Activated CD8-positive, alpha-beta memory T cell treated with anti-CD3 and anti-CD28 coated beads for 4 hours (primary cell): ENCODE measurements at regions not wholly inside any gene's neighbourhood (a gene's known extent, or its start where the extent isn't known, plus 50 kb on each side); places are given as distances from the start of the nearest gene placed in this dataset.
A peak's percentile ranks its signal among the peaks of the same experiment; 100 is the strongest.
"Not testable (repeated sequence)": the region's sequence is repeated elsewhere in the genome, so short reads cannot be mapped to it uniquely, and the experiment has no call there.

Source experiments
- DNase-seq, 2 donors: peaks; one replicate each; pipeline ENCODE4 v3.0.0-alpha.2; 2020; ENCODE audit warnings: low read depth in 2 of 2

DNA sequence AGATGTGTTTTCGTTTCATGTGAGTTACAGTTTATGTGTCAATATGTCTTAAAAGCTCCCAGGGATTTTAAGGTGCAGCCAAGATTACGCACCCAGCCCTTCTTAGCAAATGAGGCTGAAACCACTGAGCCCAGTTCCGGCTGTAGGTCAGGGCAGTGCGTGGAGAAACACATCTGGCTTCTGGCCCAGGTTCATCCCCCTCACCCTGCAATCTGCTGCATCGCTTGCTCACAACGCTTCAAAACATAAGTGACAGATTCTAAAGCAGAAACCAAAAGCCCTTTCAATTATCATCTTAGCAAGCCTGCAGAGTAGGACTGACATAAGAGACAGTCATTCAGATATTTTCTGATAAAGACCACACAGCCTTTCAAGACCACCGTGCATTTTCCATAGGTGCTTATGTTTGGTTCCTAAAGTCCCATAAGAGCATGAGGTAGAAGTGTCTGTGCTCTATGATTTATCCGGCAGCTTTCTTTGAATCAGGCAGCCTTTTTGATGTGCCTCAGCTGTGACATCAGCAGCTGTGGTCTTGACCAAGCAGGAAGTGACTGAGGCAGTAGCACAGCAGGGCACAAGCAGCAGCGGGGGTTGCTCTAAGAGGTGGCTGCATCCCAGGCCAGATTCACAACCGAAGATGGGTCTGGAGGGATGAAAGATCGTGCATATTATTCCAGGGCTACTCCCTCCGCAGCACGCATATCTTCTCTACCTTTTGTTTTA is 72.1 kb upstream of the LYZL2 start:
- peak; percentile 32 to 42 for DNase-seq

DNA sequence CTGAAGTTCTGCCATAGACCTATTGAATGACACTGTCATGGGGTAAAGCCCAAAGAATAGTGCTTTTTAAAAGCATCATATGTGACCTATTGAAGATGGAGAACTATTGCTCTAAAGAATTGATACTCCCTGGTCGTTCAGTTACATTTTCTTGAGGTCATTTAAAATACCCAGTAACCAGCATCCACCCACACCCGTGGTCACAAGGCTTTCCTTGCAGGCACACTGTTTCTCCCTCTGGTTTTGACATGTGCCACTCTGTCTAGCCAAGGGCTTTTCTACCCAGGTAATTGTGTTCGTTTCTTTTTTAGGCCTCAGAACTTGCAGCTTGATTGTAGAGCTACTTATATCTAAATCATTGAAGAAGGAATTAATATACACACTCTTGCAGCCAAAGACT is 68.3 kb upstream of the LYZL2 start:
- no peak for DNase-seq

DNA sequence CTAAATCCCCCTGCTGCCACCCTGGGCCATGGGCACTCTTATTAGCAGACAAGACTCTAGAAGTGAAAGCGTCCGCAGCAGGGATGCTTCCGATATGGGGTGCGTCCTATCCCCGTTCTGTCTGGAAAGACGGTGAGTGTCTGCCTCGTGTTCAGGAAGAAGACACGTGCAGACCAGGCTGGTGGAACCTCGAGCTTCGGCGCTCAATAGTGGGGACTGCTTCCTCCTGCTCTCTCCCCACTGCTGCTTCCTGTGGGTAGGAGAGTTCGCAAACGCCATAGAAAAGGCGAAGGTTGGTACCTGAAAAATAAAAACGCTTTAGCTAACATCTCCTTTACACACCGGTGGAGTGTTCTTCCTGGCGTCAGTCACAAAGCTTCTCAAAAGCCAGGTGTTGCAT is 67.7 kb upstream of the LYZL2 start:
- DNase-seq: not testable (repeated sequence)

DNA sequence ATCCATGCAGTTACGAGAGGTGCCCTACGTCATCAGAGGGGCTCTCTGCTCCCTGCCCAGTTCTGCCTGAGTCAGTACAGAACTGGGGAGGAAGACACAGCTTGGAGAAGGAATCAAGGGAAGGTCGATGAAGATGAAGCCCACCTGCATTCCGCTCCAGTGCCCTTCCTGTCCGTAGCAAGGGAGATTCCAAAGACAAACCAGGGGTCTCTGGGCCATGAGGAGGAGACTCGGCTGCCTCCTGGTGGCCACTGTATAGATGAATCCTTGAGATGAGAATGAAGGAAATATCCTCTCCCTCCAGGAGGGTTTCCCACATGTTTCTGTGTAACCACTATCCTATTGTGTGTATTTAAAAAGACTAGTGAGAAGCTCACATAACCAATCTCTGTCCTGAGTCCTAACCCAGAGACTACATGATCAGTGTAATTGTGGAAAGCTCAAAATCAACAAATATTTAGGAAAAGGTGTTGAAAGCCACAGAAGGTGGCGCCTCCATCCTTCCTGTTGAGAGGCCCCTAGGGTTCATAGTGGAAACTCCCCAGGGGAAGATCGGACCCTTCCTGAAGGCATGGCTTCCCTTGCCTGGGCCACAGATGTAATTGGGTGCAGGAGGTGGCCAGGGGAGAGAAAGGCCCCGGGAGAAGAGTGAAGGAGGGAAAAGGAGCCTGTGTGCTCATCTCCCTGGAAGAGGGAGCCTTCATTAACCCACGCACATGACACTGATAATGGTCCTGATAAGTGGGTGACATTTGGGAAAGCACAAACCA is 67.0 kb upstream of the LYZL2 start:
- not testable (repeated sequence) for DNase-seq

DNA sequence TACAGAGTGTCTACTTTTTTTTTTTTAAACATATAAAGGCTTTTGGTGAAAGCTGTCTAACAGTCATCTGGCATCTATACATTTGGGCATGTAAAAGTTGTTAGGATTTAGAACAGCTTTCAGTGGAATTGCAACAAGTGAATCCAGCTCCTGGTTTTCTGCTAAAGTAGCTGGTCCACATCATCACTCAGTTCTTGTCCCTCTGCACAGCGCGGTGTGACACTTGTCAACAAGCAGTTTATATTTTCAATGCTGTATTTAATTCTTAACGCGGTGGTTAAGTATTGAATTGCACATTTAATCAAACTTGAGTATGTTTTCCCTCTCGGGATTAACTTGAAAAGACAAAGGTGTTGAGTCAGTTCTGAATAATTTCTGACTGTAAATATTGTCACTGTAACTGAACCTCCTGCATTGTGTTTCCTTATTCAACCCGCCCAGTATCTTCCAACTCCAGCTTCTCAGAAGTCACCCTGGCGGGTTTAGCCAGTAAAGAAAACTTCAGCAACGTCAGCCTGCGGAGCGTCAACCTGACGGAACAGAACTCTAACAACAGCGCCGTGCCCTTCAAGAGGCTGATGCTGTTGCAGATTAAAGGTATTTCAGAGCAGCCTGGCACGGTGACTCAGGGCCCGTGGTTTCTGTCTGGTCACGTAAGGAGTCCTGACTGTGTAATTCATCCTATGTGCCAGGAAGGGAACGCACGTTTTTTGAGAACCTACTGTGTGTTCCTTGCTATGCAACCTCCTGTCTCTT is 66.1 kb upstream of the LYZL2 start:
- DNase-seq: peak; percentile 47 to 69

DNA sequence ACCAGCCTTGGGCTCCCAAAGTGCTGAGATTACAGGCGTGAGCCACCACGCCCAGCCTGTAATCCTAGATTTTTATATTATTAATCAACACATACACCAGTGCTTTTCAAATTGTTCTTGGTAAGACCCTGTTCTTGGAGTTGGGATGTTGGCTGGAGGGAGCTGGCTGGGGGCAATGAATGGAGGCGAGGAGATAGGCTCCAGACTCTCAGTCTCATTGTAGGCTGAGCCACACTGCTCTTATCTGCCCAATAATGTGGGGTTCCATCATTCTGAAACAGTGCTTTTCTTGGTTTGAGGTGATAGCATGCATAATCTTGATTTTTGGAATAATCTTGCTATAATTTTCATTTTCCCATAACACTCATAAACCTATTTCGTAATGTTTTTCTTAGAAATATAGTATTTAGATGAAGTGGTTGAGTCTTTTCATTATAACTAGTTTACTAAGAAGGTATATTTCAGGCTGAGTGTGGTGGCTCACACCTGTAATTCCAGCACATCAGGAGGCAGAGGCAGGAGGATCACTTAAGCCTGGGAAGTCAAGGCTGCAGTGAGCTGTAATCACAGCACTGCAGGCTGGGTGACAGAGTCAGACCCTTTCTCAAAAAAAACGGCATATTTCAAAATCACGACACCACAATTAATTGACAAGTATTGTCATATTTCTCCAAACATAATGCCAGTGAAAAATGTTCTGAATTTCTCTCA is 65.1 kb upstream of the LYZL2 start:
- DNase-seq: no peak

DNA sequence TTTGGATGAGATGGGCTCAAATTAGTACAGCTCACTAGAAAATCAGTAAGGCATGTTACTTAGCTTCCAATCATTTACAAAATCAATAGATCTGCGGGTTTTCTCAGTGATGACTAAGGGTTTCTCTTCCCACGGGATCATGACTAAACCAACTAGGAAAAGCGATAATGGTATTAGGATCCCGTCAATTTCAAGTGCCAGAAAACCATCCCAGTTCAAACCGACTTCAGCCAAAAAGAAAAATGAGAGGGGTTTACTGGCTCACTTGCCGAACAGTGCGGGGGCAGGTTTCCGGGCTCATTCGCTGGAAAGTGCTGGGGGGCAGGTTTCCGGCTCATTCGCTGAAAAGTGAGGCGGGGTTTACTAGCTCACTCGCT is 62.1 kb upstream of the LYZL2 start:
- no peak for DNase-seq

DNA sequence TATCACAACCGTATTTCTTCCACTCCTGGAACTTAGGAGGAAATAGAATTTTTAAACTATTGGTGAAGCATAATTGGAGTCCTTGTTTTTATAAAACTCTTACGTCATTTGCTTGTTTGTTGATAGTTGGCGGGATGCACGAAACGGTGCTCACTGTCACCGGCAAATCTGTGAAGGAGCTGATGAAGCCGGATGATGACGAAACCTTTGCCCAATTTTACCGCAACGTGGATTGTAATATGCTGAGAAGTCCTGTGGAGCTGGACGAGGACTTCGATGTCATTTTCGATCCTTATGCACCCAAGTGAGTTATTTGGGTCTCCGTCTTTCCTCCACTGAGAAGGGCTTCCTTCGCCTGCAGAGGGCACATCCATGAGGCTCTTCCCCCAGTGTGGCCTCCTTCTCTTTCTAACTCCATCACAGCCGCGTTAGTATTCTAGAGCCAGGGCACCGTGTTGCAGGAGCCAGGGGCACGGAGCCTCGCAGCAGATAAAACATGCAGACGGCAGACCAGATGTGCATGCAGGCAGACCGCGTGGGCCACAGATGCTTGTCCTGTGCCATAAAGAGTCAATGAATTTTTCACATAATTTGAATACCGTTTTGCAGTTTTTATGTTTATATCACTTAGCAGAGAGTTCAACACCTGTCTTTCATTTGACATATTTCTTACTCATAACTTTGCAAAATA is 61.5 kb upstream of the LYZL2 start:
- DNase-seq: not testable (repeated sequence)

DNA sequence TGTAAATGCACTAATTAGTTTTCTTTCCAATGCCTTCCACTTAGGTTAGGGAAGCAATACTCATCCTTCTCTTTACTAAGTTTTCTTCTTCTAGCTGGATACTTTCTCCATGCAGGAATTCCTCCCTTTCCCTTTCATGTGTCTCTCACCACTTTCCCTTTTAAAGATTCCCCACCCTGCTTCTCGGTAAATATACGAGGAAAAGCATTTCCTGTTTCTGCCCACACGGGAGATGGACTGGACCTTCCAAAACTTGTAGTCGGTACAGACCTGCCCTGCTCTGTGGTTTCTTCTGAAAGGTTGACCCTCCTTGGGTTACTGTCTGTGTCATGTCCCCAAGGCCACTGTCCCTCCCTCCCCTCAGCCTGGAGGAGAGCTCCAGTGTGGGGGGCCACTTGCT is 58.9 kb upstream of the LYZL2 start:
- DNase-seq: no peak

DNA sequence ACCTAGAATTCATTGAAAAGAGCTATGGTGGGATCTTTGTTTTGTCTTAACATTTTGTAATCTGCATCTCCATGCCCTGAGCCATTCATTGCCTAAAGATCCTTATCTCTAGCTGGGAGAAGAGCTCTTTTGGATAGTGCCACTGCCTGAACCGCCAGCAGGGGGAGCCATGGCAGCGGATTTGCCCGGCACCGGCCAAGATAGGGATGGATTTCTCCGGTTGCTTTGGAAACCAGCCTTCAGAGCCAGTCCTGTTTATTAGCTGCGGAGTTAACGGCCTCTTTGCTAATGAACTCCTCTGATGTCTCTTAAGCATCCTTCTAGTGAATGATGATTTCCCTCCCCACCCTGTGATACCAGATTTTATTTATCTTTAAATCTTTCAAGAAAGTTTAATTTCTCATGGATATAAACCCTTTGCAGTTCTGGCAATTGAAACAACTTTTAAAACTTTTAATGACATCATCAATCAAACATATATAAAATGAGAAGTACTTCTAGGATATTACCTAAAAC is 58.2 kb upstream of the LYZL2 start:
- peak; percentile 44 to 64 for DNase-seq

DNA sequence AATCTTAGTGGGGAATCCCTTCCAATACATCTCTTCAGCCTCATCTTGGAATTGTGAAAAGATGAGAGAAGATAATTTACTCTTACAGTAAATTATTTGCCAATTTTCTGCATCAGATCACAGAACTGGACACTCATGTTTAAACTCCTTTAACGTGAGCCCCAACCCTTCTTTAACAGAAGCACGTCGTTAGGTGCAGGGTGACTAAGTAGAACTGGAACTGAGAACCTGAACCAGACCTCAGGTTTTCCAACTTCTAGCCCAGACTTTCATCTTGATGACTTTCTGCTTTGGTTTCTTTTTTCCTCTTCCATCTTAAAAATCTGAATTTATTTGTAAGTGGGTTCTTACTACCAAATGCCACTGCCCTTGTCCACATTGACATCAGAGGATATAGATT is 57.2 kb upstream of the LYZL2 start:
- no peak for DNase-seq

DNA sequence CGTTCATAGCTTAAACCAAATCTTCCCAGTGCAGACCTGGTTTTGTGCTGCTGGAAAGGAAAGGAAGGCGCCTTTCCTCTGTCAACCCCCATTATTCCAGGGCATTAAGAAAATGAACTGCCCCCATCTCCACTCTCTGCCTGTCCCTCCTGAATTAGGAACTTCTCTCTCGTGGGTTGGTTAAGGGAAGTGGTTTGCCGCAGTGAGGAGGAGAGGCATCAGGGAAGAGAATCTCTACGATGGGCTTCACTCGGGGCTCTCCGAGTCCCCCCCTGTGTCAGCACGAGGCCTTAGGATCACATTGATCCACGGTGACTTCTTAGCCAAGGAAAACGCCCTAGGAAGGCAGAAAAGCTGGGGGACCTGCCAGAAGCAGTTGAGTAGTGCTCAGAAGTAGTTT is 53.9 kb upstream of the LYZL2 start:
- no peak for DNase-seq

DNA sequence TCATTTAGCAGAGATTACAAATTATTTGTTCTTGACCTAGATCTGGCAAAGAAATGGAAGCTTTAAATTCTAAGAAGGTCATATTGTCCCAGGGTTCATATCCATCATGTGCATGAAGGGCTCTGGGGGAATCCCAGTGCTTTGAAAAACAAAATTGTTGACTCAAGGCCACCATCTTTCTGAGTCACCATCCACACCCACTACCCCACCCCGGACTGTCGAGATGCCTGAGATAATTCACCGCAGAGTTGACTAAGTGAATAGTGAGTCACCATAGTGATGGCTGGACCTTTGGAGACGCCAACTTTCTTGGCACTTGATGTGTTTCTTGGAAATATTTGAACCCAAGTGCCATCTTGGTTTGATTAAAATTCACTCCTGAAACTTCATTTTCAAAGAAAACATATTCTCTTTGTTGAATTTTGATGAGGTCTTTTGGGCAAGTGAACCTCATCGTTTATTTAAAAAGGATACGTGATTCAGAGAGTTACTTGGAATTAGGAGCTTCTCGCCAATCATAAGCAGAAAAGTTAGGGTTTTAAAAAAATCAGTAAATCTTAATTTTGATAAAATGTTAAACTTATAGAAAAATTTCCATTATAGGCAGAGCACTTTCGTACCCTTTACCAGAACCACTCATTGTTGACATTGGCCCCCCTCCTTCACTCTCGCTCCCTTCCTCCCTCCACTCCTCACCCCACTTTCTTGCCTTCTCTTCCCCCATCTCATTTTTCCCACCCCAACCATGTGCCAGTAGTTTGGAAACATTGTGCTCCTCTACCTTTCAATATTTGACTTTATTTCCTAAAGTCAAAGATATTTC is 53.0 kb upstream of the LYZL2 start:
- DNase-seq: peak; percentile 35 to 61

DNA sequence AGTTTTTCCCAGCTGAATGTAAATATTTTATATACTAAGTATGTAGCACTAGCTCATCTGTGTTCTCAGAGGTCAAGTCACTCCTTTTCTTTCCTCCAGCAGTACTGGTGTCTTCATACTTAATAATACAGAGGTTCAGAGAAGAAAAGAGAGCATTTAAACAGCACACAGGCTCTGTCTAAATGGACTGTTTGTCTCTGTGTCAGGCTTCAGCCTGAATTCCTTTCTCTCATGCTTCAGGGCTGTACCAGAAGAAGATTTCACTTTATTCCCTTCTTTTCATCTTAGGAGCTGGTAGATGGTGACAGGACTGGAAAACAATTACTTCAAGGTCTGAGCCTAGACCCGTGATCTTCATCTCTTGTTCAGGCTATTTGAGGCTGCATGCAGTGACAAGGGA is 51.4 kb upstream of the LYZL2 start:
- DNase-seq: no peak
